Right atrium auricular region (tissue), 2 donors: ENCODE measurements at regions not wholly inside any gene's neighbourhood (a gene's known extent, or its start where the extent isn't known, plus 50 kb on each side); places are given as distances from the start of the nearest gene placed in this dataset.
"Not testable (repeated sequence)": the region's sequence is repeated elsewhere in the genome, so short reads cannot be mapped to it uniquely, and the experiment has no call there.

ENCODE experiments used
- DNase-seq: peaks from one replicate; pipeline ENCODE4 v3.0.0-alpha.2; 2019; ENCODE audit warnings: low spot score
- H3K27ac ChIP-seq, 2 donors: fragments of 200-600 bp; sonication (generic); 1 replicate in 1 of 2; 2 replicates in 1 of 2; pipeline ENCODE4 v1.5.1; 2016 to 2019
- H3K27me3 ChIP-seq, 2 donors: fragments of 200-600 bp; sonication (generic); one replicate each; pipeline versions ENCODE4 v1.5.1 to v1.6.0; 2017 to 2019
- H3K36me3 ChIP-seq: fragments of 200-600 bp; sonication (generic); one replicate; pipeline ENCODE4 v1.5.1; 2016
- H3K4me1 ChIP-seq, 2 donors: fragments of 200-600 bp; sonication (generic); one replicate each; pipeline versions ENCODE4 v1.5.1 to v1.6.0; 2017 to 2019
- H3K4me3 ChIP-seq, 2 donors: fragments of 200-600 bp; sonication (generic); 1 replicate in 1 of 2; 2 replicates in 1 of 2; pipeline ENCODE4 v1.5.1; 2017 to 2019; ENCODE audit warnings: mild to moderate bottlenecking in 1 of 2, moderate library complexity in 1 of 2
- H3K9me3 ChIP-seq, 2 donors: fragments of 200-600 bp; sonication (generic); one replicate each; pipeline ENCODE4 v1.5.1; 2019
- TF ChIP-seq, protein P1 (sequence below), 2 donors: fragments of 200-600 bp; sonication (generic); IDR thresholded peaks; one replicate each; pipeline ENCODE4 v1.5.1; 2019; ENCODE audit warnings: antibody characterized with exemption in 2 of 2

DNA sequence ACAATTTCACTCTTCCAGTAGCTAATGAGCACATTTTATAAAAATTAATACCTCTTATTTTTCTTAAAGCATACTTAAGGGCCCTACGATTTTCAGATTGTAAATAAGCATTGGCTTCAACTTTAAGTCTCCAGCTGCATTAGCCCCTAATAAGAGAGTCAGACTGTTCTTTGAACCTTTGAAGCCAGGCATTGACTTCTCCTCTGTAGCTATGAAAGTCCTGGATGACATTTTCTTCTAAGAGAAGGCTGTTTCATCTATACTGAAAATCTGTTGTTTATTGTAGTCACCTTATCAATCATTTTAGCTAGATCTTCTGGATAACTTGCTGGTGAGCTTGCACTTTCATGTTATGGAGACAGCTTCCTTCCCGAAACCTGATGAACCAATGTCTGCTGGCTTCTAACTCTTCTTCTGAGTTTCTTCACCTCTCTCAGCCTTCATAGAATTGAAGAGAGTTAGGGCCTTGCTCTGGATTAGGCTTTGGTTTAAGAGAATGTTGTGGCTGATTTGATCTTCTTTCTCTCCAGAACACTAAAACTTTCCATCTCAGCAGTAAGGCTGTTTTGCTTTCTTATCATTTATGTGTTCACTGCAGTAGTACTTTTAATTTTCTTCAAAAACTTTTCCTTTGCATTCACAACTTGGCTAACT is 377.1 kb upstream of the RGS6 start:
- TF ChIP-seq, protein P1, sequence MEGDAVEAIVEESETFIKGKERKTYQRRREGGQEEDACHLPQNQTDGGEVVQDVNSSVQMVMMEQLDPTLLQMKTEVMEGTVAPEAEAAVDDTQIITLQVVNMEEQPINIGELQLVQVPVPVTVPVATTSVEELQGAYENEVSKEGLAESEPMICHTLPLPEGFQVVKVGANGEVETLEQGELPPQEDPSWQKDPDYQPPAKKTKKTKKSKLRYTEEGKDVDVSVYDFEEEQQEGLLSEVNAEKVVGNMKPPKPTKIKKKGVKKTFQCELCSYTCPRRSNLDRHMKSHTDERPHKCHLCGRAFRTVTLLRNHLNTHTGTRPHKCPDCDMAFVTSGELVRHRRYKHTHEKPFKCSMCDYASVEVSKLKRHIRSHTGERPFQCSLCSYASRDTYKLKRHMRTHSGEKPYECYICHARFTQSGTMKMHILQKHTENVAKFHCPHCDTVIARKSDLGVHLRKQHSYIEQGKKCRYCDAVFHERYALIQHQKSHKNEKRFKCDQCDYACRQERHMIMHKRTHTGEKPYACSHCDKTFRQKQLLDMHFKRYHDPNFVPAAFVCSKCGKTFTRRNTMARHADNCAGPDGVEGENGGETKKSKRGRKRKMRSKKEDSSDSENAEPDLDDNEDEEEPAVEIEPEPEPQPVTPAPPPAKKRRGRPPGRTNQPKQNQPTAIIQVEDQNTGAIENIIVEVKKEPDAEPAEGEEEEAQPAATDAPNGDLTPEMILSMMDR (IDR thresholded peaks at IDR 0.05): no peak
- no peak overlapping the region for H3K4me3 ChIP-seq
- no peaks in the 10 kb centered on the region for H3K36me3 ChIP-seq
- no peak overlapping the region for H3K27ac ChIP-seq
- H3K4me1 ChIP-seq: no peaks in the 10 kb centered on the region
- no peaks in the 10 kb centered on the region for H3K9me3 ChIP-seq
- DNase-seq: no peak
- H3K27me3 ChIP-seq: no peaks in the 10 kb centered on the region

DNA sequence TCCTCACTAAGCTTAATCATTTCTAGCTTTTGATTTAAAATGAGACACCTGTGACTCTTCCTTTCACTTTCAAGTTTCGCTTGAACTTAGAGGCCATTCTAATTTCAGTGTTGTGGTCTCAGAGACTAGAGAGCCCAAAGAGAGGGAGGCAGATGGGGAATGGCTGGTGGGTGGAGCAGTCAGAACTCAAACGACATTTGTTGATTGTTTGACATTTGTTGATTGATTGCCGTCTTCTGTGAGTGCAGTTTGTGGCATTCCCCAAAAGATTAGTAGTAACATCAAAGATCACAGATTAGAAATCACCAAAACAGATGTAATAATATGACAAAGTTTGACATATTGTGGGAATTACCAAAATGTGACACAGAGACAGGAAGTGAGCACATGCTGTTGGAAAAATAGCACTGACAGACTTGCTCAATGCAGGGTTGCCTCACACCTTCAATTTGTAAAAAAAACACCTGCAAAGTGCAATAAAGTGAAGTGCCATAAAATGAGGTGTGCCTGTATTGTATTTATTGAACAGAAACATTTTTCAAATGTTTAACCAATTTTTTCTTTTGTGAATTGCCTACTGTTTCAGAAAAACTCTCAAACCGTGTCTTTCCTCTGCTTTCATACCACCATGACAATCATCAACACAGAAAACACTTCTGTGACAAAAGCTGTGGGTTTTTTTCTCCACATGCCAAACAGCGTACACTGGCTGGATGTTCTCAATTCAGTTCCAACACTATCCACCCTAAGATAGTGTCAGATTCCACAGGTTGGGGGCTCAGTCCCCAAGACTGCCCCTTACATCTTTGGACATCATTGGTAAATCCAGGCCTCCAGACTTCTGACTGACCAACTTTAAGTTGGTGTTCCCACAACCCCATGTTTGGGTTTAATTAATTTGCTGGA is 376.3 kb upstream of the RGS6 start:
- Histone ChIP-seq H3K27ac (no peak overlapping the region), H3K36me3 (no peaks in the 10 kb centered on the region), H3K9me3 (no peaks in the 10 kb centered on the region), H3K4me1 (no peaks in the 10 kb centered on the region), H3K27me3 (no peaks in the 10 kb centered on the region), H3K4me3 (no peak overlapping the region)
- TF ChIP-seq, protein P1 (IDR thresholded peaks at IDR 0.05): no peak
- DNase-seq: no peak

DNA sequence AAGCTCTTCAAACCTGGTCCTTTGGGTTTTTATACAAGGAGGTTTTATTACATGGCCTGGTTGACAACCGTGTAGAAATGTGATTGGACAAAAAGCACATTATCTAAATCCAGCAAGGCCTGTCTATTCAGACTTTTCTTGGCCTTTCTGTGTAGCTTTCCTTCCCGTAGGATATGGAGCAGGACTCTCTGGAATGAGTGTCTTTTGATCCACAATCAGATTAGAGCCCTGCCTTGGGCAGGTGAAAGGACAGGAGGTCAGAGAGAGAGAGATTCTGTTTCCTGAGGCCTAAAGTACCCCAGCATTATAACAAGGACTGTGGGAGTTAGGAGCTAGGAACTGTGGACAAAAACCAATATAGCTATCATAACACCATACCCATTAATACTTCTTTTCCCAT is 375.5 kb upstream of the RGS6 start:
- Histone ChIP-seq H3K4me3 (no peak overlapping the region), H3K9me3 (no peaks in the 10 kb centered on the region), H3K27ac (no peak overlapping the region), H3K4me1 (no peaks in the 10 kb centered on the region), H3K27me3 (no peaks in the 10 kb centered on the region), H3K36me3 (no peaks in the 10 kb centered on the region)
- TF ChIP-seq, protein P1 (IDR thresholded peaks at IDR 0.05): no peak
- DNase-seq: no peak

DNA sequence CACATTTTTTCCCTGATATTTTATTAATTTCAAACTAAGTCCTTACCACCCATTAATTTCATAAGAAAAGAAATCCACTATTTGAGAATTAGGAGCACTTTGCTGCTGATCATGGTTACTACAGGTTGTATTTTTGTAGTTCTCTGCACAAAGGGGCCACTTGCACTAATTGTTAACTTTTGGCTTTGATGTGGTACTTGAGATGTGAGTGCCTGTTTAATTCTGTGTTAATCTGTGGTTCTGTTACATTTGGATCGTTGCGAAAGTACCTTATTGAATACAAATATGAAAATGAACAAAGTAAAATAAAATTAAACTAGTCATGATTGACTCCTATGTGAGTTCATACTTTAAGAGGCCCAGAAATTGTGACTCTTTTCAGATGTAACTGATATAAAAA is 374.9 kb upstream of the RGS6 start:
- Histone ChIP-seq H3K9me3 (no peaks in the 10 kb centered on the region), H3K27ac (no peak overlapping the region), H3K4me1 (no peaks in the 10 kb centered on the region), H3K36me3 (no peaks in the 10 kb centered on the region), H3K27me3 (no peaks in the 10 kb centered on the region), H3K4me3 (no peak overlapping the region)
- TF ChIP-seq, protein P1 (IDR thresholded peaks at IDR 0.05): no peak
- no peak for DNase-seq

DNA sequence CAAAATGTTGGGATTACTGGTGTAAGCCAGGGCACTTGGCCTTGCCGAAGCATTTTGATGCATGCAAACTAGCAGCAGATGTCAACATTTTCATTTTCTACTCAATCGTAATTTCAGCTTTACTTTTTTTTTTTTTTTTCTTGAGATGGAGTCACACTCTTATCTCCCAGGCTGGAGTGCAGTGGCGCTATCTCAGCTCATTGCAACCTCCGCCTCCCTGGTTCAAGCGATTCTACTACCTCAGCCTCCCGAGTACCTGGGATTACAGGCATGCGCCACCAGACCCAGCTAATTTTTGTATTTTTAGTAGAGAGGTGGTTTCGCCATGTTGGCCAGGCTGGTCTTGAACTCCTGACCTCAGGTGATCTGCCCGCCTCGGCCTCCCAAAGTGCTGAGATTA is 373.3 kb upstream of the RGS6 start:
- H3K4me3 ChIP-seq, H3K36me3 ChIP-seq, H3K4me1 ChIP-seq: not testable (repeated sequence)

DNA sequence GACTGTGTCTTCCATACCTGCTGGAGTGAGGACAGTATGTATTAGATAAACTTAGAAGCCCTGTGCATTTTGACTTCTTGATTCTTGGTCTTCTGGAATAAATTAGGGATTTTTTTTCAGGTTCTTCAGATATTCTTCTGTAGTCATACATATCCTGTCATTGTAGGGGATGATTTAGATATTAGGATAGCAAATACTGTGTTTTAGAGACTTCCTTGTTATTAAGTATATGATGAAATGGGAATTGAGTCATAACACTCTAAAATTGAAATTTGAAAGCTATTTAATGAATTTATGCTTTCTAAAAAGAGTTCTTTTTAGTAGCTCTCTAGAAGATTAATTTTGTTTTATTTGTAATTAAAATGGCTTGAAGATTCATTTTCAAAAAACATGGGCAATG is 371.5 kb upstream of the RGS6 start:
- no peaks in the 10 kb centered on the region for H3K9me3 ChIP-seq
- H3K27me3 ChIP-seq: no peaks in the 10 kb centered on the region
- TF ChIP-seq, protein P1 (IDR thresholded peaks at IDR 0.05): no peak
- no peak overlapping the region for H3K27ac ChIP-seq
- H3K36me3 ChIP-seq: no peaks in the 10 kb centered on the region
- H3K4me3 ChIP-seq: no peak overlapping the region
- DNase-seq: no peak
- H3K4me1 ChIP-seq: no peaks in the 10 kb centered on the region

More for the DNA sequence above, 373.3 kb upstream of the RGS6 start:
- H3K27ac ChIP-seq, H3K27me3 ChIP-seq, H3K9me3 ChIP-seq, DNase-seq: not testable (repeated sequence)
